DOHH2 (cell line): ENCODE measurements at regions not wholly inside any gene's neighbourhood (a gene's known extent, or its start where the extent isn't known, plus 50 kb on each side); places are given as distances from the start of the nearest gene placed in this dataset.

Source experiments
- H3F3A ChIP-seq: fragments of 200-600 bp; sonication (generic), shearing (Covaris generic); 2 replicates; pipeline ENCODE4 v1.6.0; 2016; ENCODE audit warnings: antibody characterized with exemption, mild to moderate bottlenecking; ENCODE audit not compliant: control insufficient read depth, insufficient read depth
- H3K27ac ChIP-seq: fragments of 200-600 bp; sonication (generic); 2 replicates; pipeline ENCODE4 v1.5.1; 2014; ENCODE audit warnings: low read depth, mild to moderate bottlenecking, low read length, moderate library complexity
- H3K27me3 ChIP-seq: fragments of 200-600 bp; sonication (generic); 2 replicates; pipeline ENCODE4 v1.6.1; 2014; ENCODE audit warnings: mild to moderate bottlenecking, low read length, mixed read lengths; ENCODE audit not compliant: control insufficient read depth
- H3K36me3 ChIP-seq: fragments of 200-600 bp; sonication (generic); 2 replicates; pipeline ENCODE4 v1.6.1; 2014; ENCODE audit warnings: mild to moderate bottlenecking, low read length, moderate library complexity, mixed read lengths; ENCODE audit not compliant: control insufficient read depth
- H3K4me1 ChIP-seq: fragments of 200-600 bp; sonication (generic); 2 replicates; pipeline ENCODE4 v1.6.1; 2014; ENCODE audit warnings: mild to moderate bottlenecking, low read length, mixed read lengths; ENCODE audit not compliant: control insufficient read depth
- H3K4me2 ChIP-seq: fragments of 200-600 bp; sonication (generic); 2 replicates; pipeline ENCODE4 v1.6.0; 2014; ENCODE audit warnings: mild to moderate bottlenecking, low read length, moderate library complexity
- H3K4me3 ChIP-seq: fragments of 200-600 bp; sonication (generic); 2 replicates; pipeline ENCODE4 v1.5.1; 2014; ENCODE audit warnings: mild to moderate bottlenecking, low read length, mixed read lengths
- H3K79me2 ChIP-seq: fragments of 200-600 bp; sonication (generic); 2 replicates; pipeline ENCODE4 v1.6.1; 2014; ENCODE audit warnings: mild to moderate bottlenecking, low read length, mixed read lengths; ENCODE audit not compliant: control insufficient read depth
- H3K9me2 ChIP-seq: fragments of 200-600 bp; sonication (generic); replicated peaks from 2 replicates; pipeline ENCODE4 v1.6.1; 2014; ENCODE audit warnings: mild to moderate bottlenecking, low read length, mixed read lengths; ENCODE audit not compliant: control insufficient read depth
- H3K9me3 ChIP-seq: fragments of 200-600 bp; sonication (generic); 2 replicates; pipeline ENCODE4 v1.6.1; 2014; ENCODE audit warnings: antibody characterized with exemption, low read length, mixed read lengths; ENCODE audit not compliant: control insufficient read depth, insufficient read depth
- H4K20me1 ChIP-seq: fragments of 200-600 bp; sonication (generic); 2 replicates; pipeline ENCODE4 v1.6.0; 2014; ENCODE audit warnings: low read depth, mild to moderate bottlenecking, antibody characterized with exemption, low read length, moderate library complexity; ENCODE audit not compliant: control insufficient read depth, insufficient read depth
- CTCF ChIP-seq: fragments of 200-600 bp; sonication (generic); IDR thresholded peaks from one replicate; pipeline ENCODE4 v1.5.1; 2014; ENCODE audit warnings: antibody characterized with exemption, mild to moderate bottlenecking, low read depth, low read length; ENCODE audit not compliant: poor library complexity, severe bottlenecking
- EZH2phosphoT487 ChIP-seq: fragments of 200-600 bp; sonication (generic); IDR thresholded peaks from 2 replicates; pipeline ENCODE4 v1.6.1; 2017; ENCODE audit warnings: borderline replicate concordance, mild to moderate bottlenecking, antibody characterized with exemption, low read length, moderate library complexity, mixed read lengths

- H3K4me1 ChIP-seq = no peaks in the 10 kb centered on the region
- H4K20me1 ChIP-seq = no peaks in the 10 kb centered on the region
- no peak overlapping the region for H3K27ac ChIP-seq
- no peak overlapping the region for H3K4me2 ChIP-seq
- H3K79me2 ChIP-seq = no peaks in the 10 kb centered on the region
- no peak overlapping the region for H3K4me3 ChIP-seq
- TF ChIP-seq EZH2phosphoT487 (no peak), CTCF (no peak)
- H3K9me2 ChIP-seq = no peaks in the 10 kb centered on the region
- no peaks in the 10 kb centered on the region for H3F3A ChIP-seq
- no peaks in the 10 kb centered on the region for H3K36me3 ChIP-seq
- H3K27me3 ChIP-seq = no peaks in the 10 kb centered on the region
- H3K9me3 ChIP-seq = no peaks in the 10 kb centered on the region
Observed at GRCh38 chr6:126235363-126235762, 104.6 kb upstream of the CENPW start.

- no peak overlapping the region for H3K27ac ChIP-seq
- no peak overlapping the region for H3K4me2 ChIP-seq
- no peaks in the 10 kb centered on the region for H3K4me1 ChIP-seq
- H3K9me3 ChIP-seq = no peaks in the 10 kb centered on the region
- no peak for TF ChIP-seq CTCF
- no peak for TF ChIP-seq EZH2phosphoT487
- H3K79me2 ChIP-seq = no peaks in the 10 kb centered on the region
- no peaks in the 10 kb centered on the region for H3K36me3 ChIP-seq
- H3K9me2 ChIP-seq = no peaks in the 10 kb centered on the region
- H3K27me3 ChIP-seq = no peaks in the 10 kb centered on the region
- no peaks in the 10 kb centered on the region for H3F3A ChIP-seq
- H3K4me3 ChIP-seq = no peak overlapping the region
- no peaks in the 10 kb centered on the region for H4K20me1 ChIP-seq
Observed at GRCh38 chr6:126245077-126245476, 94.8 kb upstream of the CENPW start.

- Histone ChIP-seq H3K79me2 (no peaks in the 10 kb centered on the region), H3K27me3 (no peaks in the 10 kb centered on the region), H3K4me3 (no peak overlapping the region), H3K9me3 (no peaks in the 10 kb centered on the region), H3K9me2 (no peaks in the 10 kb centered on the region), H3K27ac (no peak overlapping the region), H3K4me2 (no peak overlapping the region), H3F3A (no peaks in the 10 kb centered on the region), H4K20me1 (no peaks in the 10 kb centered on the region), H3K36me3 (no peaks in the 10 kb centered on the region), H3K4me1 (no peaks in the 10 kb centered on the region)
- TF ChIP-seq EZH2phosphoT487 = no peak
- TF ChIP-seq CTCF = peak; percentile 10
Observed at GRCh38 chr6:126252154-126252553, 87.8 kb upstream of the CENPW start.

GRCh38 chr6:126253431-126253830, 86.5 kb upstream of the CENPW start:
- TF ChIP-seq EZH2phosphoT487 (no peak), CTCF (no peak)
- no peak overlapping the region for H3K27ac ChIP-seq
- H3K27me3 ChIP-seq = no peaks in the 10 kb centered on the region
- no peaks in the 10 kb centered on the region for H3K36me3 ChIP-seq
- no peaks in the 10 kb centered on the region for H3K9me3 ChIP-seq
- H3K4me3 ChIP-seq = no peak overlapping the region
- H3K4me2 ChIP-seq = no peak overlapping the region
- H3K4me1 ChIP-seq = no peaks in the 10 kb centered on the region
- H3K9me2 ChIP-seq = no peaks in the 10 kb centered on the region
- no peaks in the 10 kb centered on the region for H3K79me2 ChIP-seq
- H4K20me1 ChIP-seq = no peaks in the 10 kb centered on the region
- H3F3A ChIP-seq = no peaks in the 10 kb centered on the region
